ENCODE measurements at regions not wholly inside any gene's neighbourhood (a gene's known extent, or its start where the extent isn't known, plus 50 kb on each side); places are given as distances from the start of the nearest gene placed in this dataset.

- Histone ChIP-seq H3K27ac (ENCODE audit: low read length) (no peak overlapping the region), H3F3A (ENCODE audit: low read length, unreplicated experiment) (no peaks in the 10 kb centered on the region), H3K4me3 (ENCODE audit: low read length) (no peak overlapping the region), H2AFZ (ENCODE audit: low read length) (no peak overlapping the region), H3K9ac (ENCODE audit: low read length) (no peak overlapping the region), H4K20me1 (ENCODE audit: low read length) (no peaks in the 10 kb centered on the region), H3K36me3 (ENCODE audit: low read depth, low read length) (no peaks in the 10 kb centered on the region), H3K79me2 (ENCODE audit: low read length) (no peaks in the 10 kb centered on the region), H3K4me2 (ENCODE audit: low read length) (no peak overlapping the region), H3K27me3 (ENCODE audit: low read length) (no peaks in the 10 kb centered on the region), H3K4me1 (ENCODE audit: insufficient read depth, low read length) (no peaks in the 10 kb centered on the region), H3K9me2 (replicated peaks; ENCODE audit: low read length) (no peaks in the 10 kb centered on the region), H3K9me3 (ENCODE audit: low read length) (no peaks in the 10 kb centered on the region)
- CTCF ChIA-PET, result no interaction called here
- intact Hi-C loops (cut with micrococcal nuclease), result no loop called here
- no peak for DNase-seq
- ATAC-seq, result no peak
- no TSS peak for BruUV-seq (replicated peaks)
- TF ChIP-seq EZH2phosphoT487 (IDR thresholded peaks at IDR 0.05; ENCODE audit: borderline replicate concordance, low read length) (no peak), EZH2 (IDR thresholded peaks at IDR 0.05; ENCODE audit: low read length, unreplicated experiment) (no peak)
- POLR2A ChIA-PET (ENCODE audit: unreplicated experiment), result no interaction called here
Observed at GRCh38 chr6:2488578-2488977, 243.2 kb upstream of the GMDS start.

GRCh38 chr6:2485116-2485515 lies 239.7 kb upstream of the GMDS start:
- Histone ChIP-seq H3K4me3 (ENCODE audit: low read length) (no peak overlapping the region), H3K9me2 (replicated peaks; ENCODE audit: low read length) (no peaks in the 10 kb centered on the region), H4K20me1 (ENCODE audit: low read length) (no peaks in the 10 kb centered on the region), H3K4me2 (ENCODE audit: low read length) (no peak overlapping the region), H3K9me3 (ENCODE audit: low read length) (no peaks in the 10 kb centered on the region; the same call in none of the 2 replicates), H2AFZ (ENCODE audit: low read length) (no peak overlapping the region), H3K27me3 (ENCODE audit: low read length) (no peaks in the 10 kb centered on the region), H3K79me2 (ENCODE audit: low read length) (no peaks in the 10 kb centered on the region), H3K4me1 (ENCODE audit: insufficient read depth, low read length) (no peaks in the 10 kb centered on the region), H3K36me3 (ENCODE audit: low read depth, low read length) (no peaks in the 10 kb centered on the region), H3K27ac (ENCODE audit: low read length) (no peak overlapping the region), H3K9ac (ENCODE audit: low read length) (no peak overlapping the region), H3F3A (ENCODE audit: low read length, unreplicated experiment) (no peaks in the 10 kb centered on the region)
- TF ChIP-seq EZH2phosphoT487 (IDR thresholded peaks at IDR 0.05; ENCODE audit: borderline replicate concordance, low read length) (no peak), EZH2 (IDR thresholded peaks at IDR 0.05; ENCODE audit: low read length, unreplicated experiment) (no peak)
- TF ChIP-seq, protein P1, sequence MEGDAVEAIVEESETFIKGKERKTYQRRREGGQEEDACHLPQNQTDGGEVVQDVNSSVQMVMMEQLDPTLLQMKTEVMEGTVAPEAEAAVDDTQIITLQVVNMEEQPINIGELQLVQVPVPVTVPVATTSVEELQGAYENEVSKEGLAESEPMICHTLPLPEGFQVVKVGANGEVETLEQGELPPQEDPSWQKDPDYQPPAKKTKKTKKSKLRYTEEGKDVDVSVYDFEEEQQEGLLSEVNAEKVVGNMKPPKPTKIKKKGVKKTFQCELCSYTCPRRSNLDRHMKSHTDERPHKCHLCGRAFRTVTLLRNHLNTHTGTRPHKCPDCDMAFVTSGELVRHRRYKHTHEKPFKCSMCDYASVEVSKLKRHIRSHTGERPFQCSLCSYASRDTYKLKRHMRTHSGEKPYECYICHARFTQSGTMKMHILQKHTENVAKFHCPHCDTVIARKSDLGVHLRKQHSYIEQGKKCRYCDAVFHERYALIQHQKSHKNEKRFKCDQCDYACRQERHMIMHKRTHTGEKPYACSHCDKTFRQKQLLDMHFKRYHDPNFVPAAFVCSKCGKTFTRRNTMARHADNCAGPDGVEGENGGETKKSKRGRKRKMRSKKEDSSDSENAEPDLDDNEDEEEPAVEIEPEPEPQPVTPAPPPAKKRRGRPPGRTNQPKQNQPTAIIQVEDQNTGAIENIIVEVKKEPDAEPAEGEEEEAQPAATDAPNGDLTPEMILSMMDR (conservative IDR thresholded peaks at IDR 0.05; ENCODE audit: low read depth, low read length), result no peak
- intact Hi-C loops (cut with micrococcal nuclease), result no loop called here
- ChIA-PET POLR2A (ENCODE audit: unreplicated experiment) (no interaction called here), CTCF (no interaction called here)
- BruUV-seq (replicated peaks), result no TSS peak
- ATAC-seq (no peak), DNase-seq (no peak)

DNA sequence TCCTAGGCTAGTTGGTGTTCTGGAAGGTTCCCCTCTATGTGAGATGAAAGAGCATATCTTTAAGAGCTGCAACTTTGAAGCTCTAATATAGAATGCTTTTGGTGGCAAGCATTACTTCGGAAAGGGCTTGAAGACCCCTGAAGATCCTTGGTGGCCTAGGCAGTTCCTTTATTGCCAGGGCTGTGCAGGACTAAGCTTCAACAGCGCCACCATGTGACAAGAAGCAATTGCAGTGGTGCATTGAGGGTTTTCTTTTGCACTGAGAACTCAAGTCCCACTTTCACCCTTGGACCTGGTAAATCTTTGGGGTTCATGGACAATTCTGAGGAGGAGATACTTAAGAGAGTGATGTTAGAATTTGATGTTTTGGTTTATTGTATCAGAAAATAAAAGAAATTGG lies 237.4 kb upstream of the GMDS start:
- Histone ChIP-seq H3K36me3 (ENCODE audit: low read depth, low read length) (no peaks in the 10 kb centered on the region), H4K20me1 (ENCODE audit: low read length) (no peaks in the 10 kb centered on the region), H3K9me2 (replicated peaks; ENCODE audit: low read length) (no peaks in the 10 kb centered on the region; the same call in 1 of the 2 replicates), H3F3A (ENCODE audit: low read length, unreplicated experiment) (no peaks in the 10 kb centered on the region), H3K27me3 (ENCODE audit: low read length) (no peaks in the 10 kb centered on the region), H3K4me1 (ENCODE audit: insufficient read depth, low read length) (no peaks in the 10 kb centered on the region), H3K79me2 (ENCODE audit: low read length) (no peaks in the 10 kb centered on the region), H3K9ac (ENCODE audit: low read length) (no peak overlapping the region), H3K4me2 (ENCODE audit: low read length) (no peak overlapping the region), H3K27ac (ENCODE audit: low read length) (no peak overlapping the region), H3K4me3 (ENCODE audit: low read length) (no peak overlapping the region), H2AFZ (ENCODE audit: low read length) (no peak overlapping the region), H3K9me3 (ENCODE audit: low read length) (no peaks in the 10 kb centered on the region; the same call in none of the 2 replicates)
- no TSS peak for BruUV-seq (replicated peaks)
- no peak for TF ChIP-seq EZH2 (IDR thresholded peaks at IDR 0.05; ENCODE audit: low read length, unreplicated experiment)
- TF ChIP-seq EZH2phosphoT487 (IDR thresholded peaks at IDR 0.05; ENCODE audit: borderline replicate concordance, low read length), result no peak
- TF ChIP-seq, protein P1 (conservative IDR thresholded peaks at IDR 0.05; ENCODE audit: low read depth, low read length), result peak; percentile 52; the same call in 1 of the 2 replicates
- CTCF ChIA-PET, result interaction anchor here (0.7 kb wide), 1 partner anchor 215 kb away, joined by 4 read pairs; no protein-coding TSS in a partner anchor
- ATAC-seq, result no peak
- DNase-seq, result no peak
- POLR2A ChIA-PET (ENCODE audit: unreplicated experiment), result no interaction called here
- intact Hi-C loops (cut with micrococcal nuclease), result no loop called here

Measured in PC-3 (cell line).